ENCODE measurements at regions not wholly inside any gene's neighbourhood (a gene's known extent, or its start where the extent isn't known, plus 50 kb on each side); places are given as distances from the start of the nearest gene placed in this dataset.
"Not testable (repeated sequence)": the region's sequence is repeated elsewhere in the genome, so short reads cannot be mapped to it uniquely, and the experiment has no call there.

DNA sequence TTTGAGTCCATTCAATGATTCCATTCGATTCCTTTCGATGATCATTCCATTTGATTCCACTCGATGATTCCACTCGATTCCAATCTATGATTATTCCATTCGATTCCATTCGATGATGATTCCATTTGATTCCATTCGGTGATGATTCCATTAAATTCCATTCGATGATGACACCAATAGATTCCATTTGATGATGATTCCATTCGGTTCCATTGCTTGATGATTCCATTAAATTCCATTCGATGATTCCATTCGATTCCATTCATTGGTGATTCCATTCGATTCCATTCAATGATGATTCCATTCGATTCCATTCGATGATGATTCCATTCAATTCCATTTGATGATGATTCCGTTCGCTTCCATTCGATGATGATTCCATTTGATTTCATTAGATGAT lies 1104.1 kb downstream of the RPIA start:
- not testable (repeated sequence) for TF ChIP-seq POLR2A, EP300 (IDR thresholded peaks at IDR 0.05)
- TF ChIP-seq, protein P1, sequence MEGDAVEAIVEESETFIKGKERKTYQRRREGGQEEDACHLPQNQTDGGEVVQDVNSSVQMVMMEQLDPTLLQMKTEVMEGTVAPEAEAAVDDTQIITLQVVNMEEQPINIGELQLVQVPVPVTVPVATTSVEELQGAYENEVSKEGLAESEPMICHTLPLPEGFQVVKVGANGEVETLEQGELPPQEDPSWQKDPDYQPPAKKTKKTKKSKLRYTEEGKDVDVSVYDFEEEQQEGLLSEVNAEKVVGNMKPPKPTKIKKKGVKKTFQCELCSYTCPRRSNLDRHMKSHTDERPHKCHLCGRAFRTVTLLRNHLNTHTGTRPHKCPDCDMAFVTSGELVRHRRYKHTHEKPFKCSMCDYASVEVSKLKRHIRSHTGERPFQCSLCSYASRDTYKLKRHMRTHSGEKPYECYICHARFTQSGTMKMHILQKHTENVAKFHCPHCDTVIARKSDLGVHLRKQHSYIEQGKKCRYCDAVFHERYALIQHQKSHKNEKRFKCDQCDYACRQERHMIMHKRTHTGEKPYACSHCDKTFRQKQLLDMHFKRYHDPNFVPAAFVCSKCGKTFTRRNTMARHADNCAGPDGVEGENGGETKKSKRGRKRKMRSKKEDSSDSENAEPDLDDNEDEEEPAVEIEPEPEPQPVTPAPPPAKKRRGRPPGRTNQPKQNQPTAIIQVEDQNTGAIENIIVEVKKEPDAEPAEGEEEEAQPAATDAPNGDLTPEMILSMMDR (IDR thresholded peaks at IDR 0.05): not testable (repeated sequence)

All from tibial nerve (tissue), 4 donors.